SKM-1 treated with dmso at 0.1 percent for 144 hours (cell line): ENCODE measurements at regions not wholly inside any gene's neighbourhood (a gene's known extent, or its start where the extent isn't known, plus 50 kb on each side); places are given as distances from the start of the nearest gene placed in this dataset.

Experiments
- DNase-seq: peaks from one replicate; lab custom pipeline; 2025; ENCODE audit not compliant: unreplicated experiment; lab: John Stamatoyannopoulos, UW

- DNase-seq, result no peak
These were observed 62.9 kb downstream of the NHLRC3 start for GRCh38 chr13:39100996-39101738.

GRCh38 chr13:39102981-39103490 lies 64.8 kb downstream of the NHLRC3 start:
- no peak for DNase-seq

- no peak for DNase-seq
These were observed 66.9 kb downstream of the NHLRC3 start for GRCh38 chr13:39105110-39105509.

GRCh38 chr13:39106216-39107005 lies 68.2 kb downstream of the NHLRC3 start:
- DNase-seq, result no peak

- no peak for DNase-seq
These were observed 69.3 kb downstream of the NHLRC3 start for GRCh38 chr13:39107561-39107960.

GRCh38 chr13:39108783-39109182 lies 70.5 kb downstream of the NHLRC3 start:
- no peak for DNase-seq

GRCh38 chr13:39110518-39111097 lies 72.4 kb downstream of the NHLRC3 start:
- no peak for DNase-seq

- DNase-seq, result no peak
These were observed 72.9 kb downstream of the NHLRC3 start for GRCh38 chr13:39111145-39111544.

- no peak for DNase-seq
These were observed 81.2 kb downstream of the NHLRC3 start for GRCh38 chr13:39119422-39119821.

GRCh38 chr13:39123578-39123977 lies 85.3 kb downstream of the NHLRC3 start:
- DNase-seq, result no peak

GRCh38 chr13:39129213-39129612 lies 91.0 kb downstream of the NHLRC3 start:
- no peak for DNase-seq

- no peak for DNase-seq
These were observed 92.0 kb downstream of the NHLRC3 start for GRCh38 chr13:39130301-39130700.

GRCh38 chr13:39132286-39133230 lies 94.3 kb downstream of the NHLRC3 start:
- DNase-seq, result no peak

- DNase-seq, result no peak
These were observed 95.5 kb downstream of the NHLRC3 start for GRCh38 chr13:39133781-39134180.

- no peak for DNase-seq
These were observed 96.3 kb downstream of the NHLRC3 start for GRCh38 chr13:39134574-39134973.

- DNase-seq, result no peak
These were observed 106.1 kb downstream of the NHLRC3 start for GRCh38 chr13:39144391-39144790.

GRCh38 chr13:39144941-39145533 lies 106.8 kb downstream of the NHLRC3 start:
- peak; percentile 49 for DNase-seq

- peak; percentile 6 for DNase-seq
These were observed 110.3 kb downstream of the NHLRC3 start for GRCh38 chr13:39148513-39148961.

GRCh38 chr13:39149896-39150295 lies 111.6 kb downstream of the NHLRC3 start:
- no peak for DNase-seq

- DNase-seq, result no peak
These were observed 115.8 kb downstream of the NHLRC3 start for GRCh38 chr13:39154041-39154440.
